ENCODE measurements at regions not wholly inside any gene's neighbourhood (a gene's known extent, or its start where the extent isn't known, plus 50 kb on each side); places are given as distances from the start of the nearest gene placed in this dataset.

GRCh38 chr2:37553411-37554154 is 117.9 kb downstream of the CDC42EP3 start:
- H3K23me2 ChIP-seq (ENCODE audit: low read depth, low read length), result no peaks in the 10 kb centered on the region
- H3K14ac ChIP-seq (ENCODE audit: insufficient read length), result no peak overlapping the region
- no peak overlapping the region for H3K23ac ChIP-seq (ENCODE audit: insufficient read length)
- H3K4me2 ChIP-seq (ENCODE audit: insufficient read depth in 1 of 2, low read depth in 2 of 2, low read length in 2 of 2), result no peak overlapping the region
- H3K18ac ChIP-seq (ENCODE audit: extremely low read depth, low read length), result no peak overlapping the region
- H2BK120ac ChIP-seq (replicated peaks; ENCODE audit: low read depth, low read length), result no peak overlapping the region
- no peaks in the 10 kb centered on the region for H3K36me3 ChIP-seq (ENCODE audit: control insufficient read depth in 2 of 4, insufficient read depth in 4 of 4, low read length in 3 of 4)
- H2AK5ac ChIP-seq (ENCODE audit: low read depth, low read length), result no peak overlapping the region
- ChIA-PET POLR2A (ENCODE audit: partially characterized antibody) (interaction anchor here (0.7 to 1.1 kb wide), 3 partner anchors 12 to 1366 kb away, joined by 3 to 4 read pairs (median 3); no protein-coding TSS in a partner anchor), CTCF (ENCODE audit: partially characterized antibody) (interaction anchor here (1.0 kb wide), 1 partner anchor 324 kb away, joined by 3 read pairs; no protein-coding TSS in a partner anchor)
- H2BK20ac ChIP-seq (ENCODE audit: low read length), result no peak overlapping the region
- no peak overlapping the region for H3K9ac ChIP-seq (replicated peaks in 1 of 4; ENCODE audit: extremely low read depth in 1 of 4, low read depth in 3 of 4, low read length in 3 of 4)
- 90% methylated on average over 5 of the region's 5 CpGs; no CpG with 5 or more reads in 1 of the 2 experiments for WGBS, 2 experiments (ENCODE audit: extremely low coverage in 1 of 2, insufficient coverage in 1 of 2, insufficient read length in 1 of 2, insufficient replicate concordance in 2 of 2, low coverage in 1 of 2, low lambda C conversion rate in 2 of 2, missing lambda C conversion rate in 1 of 2)
- no peak overlapping the region for H3K4ac ChIP-seq (replicated peaks; ENCODE audit: insufficient read length, low read depth, low read length)
- no peaks in the 10 kb centered on the region for H3K79me1 ChIP-seq (ENCODE audit: low read depth, low read length)
- no peaks in the 10 kb centered on the region for H3K27me3 ChIP-seq (replicated peaks in 1 of 4; ENCODE audit: control insufficient read depth in 3 of 4, extremely low read depth in 1 of 4, insufficient read depth in 3 of 4, low read length in 3 of 4)
- H4K20me1 ChIP-seq (replicated peaks in 1 of 2; ENCODE audit: control insufficient read depth in 1 of 2, insufficient read depth in 2 of 2, low read length in 2 of 2), result no peaks in the 10 kb centered on the region
- no peak for FAIRE-seq
- H4K5ac ChIP-seq (ENCODE audit: insufficient read length, low read depth, low read length), result no peak overlapping the region
- no peak overlapping the region for H3K56ac ChIP-seq (replicated peaks; ENCODE audit: insufficient read length, low read depth, low read length)
- no peak overlapping the region for H2BK5ac ChIP-seq (ENCODE audit: low read depth, low read length)
- 0 out of 4 replicates have a peak, but pooled peaks cover 2% of the 10 kb centered on the region in 2 experiments for H3K9me3 ChIP-seq (ENCODE audit: insufficient read depth in 2 of 2, low read depth in 1 of 2, low read length in 1 of 2)
- no peak overlapping the region for H2BK12ac ChIP-seq (ENCODE audit: low read depth, low read length)
- TF ChIP-seq TEAD4 (IDR thresholded peaks at IDR 0.05; ENCODE audit: low read depth, low read length) (no peak), PHF8 (conservative IDR thresholded peaks at IDR 0.05; ENCODE audit: low read depth, low read length) (no peak), TBP (IDR thresholded peaks at IDR 0.05; ENCODE audit: low read depth, low read length) (no peak), CHD1 (IDR thresholded peaks at IDR 0.05; ENCODE audit: low read depth, low read length) (no peak), EZH2 (IDR thresholded peaks at IDR 0.05; ENCODE audit: low read depth, low read length, severe bottlenecking) (no peak), BACH1 (IDR thresholded peaks at IDR 0.05; ENCODE audit: low read length) (no peak), ASH2L (IDR thresholded peaks at IDR 0.05; ENCODE audit: low read length) (no peak), RAD21 (IDR thresholded peaks at IDR 0.05 in 1 of 2, conservative IDR thresholded peaks at IDR 0.05 in 1 of 2; ENCODE audit: low read depth in 2 of 2, low read length in 2 of 2) (no peak)
- TF ChIP-seq, protein P1, sequence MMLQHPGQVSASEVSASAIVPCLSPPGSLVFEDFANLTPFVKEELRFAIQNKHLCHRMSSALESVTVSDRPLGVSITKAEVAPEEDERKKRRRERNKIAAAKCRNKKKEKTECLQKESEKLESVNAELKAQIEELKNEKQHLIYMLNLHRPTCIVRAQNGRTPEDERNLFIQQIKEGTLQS (IDR thresholded peaks at IDR 0.05; ENCODE audit: insufficient read depth, low read depth, low read length), result no peak
- TF ChIP-seq, protein P2, sequence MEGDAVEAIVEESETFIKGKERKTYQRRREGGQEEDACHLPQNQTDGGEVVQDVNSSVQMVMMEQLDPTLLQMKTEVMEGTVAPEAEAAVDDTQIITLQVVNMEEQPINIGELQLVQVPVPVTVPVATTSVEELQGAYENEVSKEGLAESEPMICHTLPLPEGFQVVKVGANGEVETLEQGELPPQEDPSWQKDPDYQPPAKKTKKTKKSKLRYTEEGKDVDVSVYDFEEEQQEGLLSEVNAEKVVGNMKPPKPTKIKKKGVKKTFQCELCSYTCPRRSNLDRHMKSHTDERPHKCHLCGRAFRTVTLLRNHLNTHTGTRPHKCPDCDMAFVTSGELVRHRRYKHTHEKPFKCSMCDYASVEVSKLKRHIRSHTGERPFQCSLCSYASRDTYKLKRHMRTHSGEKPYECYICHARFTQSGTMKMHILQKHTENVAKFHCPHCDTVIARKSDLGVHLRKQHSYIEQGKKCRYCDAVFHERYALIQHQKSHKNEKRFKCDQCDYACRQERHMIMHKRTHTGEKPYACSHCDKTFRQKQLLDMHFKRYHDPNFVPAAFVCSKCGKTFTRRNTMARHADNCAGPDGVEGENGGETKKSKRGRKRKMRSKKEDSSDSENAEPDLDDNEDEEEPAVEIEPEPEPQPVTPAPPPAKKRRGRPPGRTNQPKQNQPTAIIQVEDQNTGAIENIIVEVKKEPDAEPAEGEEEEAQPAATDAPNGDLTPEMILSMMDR (IDR thresholded peaks at IDR 0.05; ENCODE audit: control extremely low read depth in 1 of 3, insufficient read depth in 1 of 3, low read depth in 1 of 3, low read length in 3 of 3), result no peak
- H2AFZ ChIP-seq (ENCODE audit: low read length), result no peak overlapping the region
- no peak overlapping the region for H4K91ac ChIP-seq (replicated peaks; ENCODE audit: insufficient read length, low read length)
- H2BK15ac ChIP-seq (ENCODE audit: low read length), result no peak overlapping the region
- DNase-seq (ENCODE audit: low read depth in 1 of 2, low spot score in 2 of 2), result no peak
- no peaks in the 10 kb centered on the region for H3K4me1 ChIP-seq (replicated peaks in 1 of 4; ENCODE audit: control insufficient read depth in 3 of 4, insufficient read depth in 4 of 4, low read length in 3 of 4)
- H3K27ac ChIP-seq (ENCODE audit: low read depth, low read length), result no peak overlapping the region
- H3K79me2 ChIP-seq (ENCODE audit: control insufficient read depth in 1 of 2, insufficient read depth in 2 of 2, low read length in 2 of 2), result no peaks in the 10 kb centered on the region
- H4K8ac ChIP-seq (ENCODE audit: extremely low read depth, insufficient read depth, low read length), result no peak overlapping the region
- H3K4me3 ChIP-seq (ENCODE audit: extremely low read depth in 1 of 4, insufficient read depth in 2 of 4, low read depth in 3 of 4, low read length in 4 of 4), result no peak overlapping the region

All from H1 (cell line).